HUES48 (cell line): ENCODE measurements at regions not wholly inside any gene's neighbourhood (a gene's known extent, or its start where the extent isn't known, plus 50 kb on each side); places are given as distances from the start of the nearest gene placed in this dataset.

ENCODE experiments used
- H3K27ac ChIP-seq: one replicate; pipeline ENCODE4 v1.7.0; 2013; ENCODE audit warnings: low read depth, low read length, inconsistent platforms
- H3K27me3 ChIP-seq: 2 replicates; pipeline ENCODE4 v1.6.1; 2013; ENCODE audit warnings: mild to moderate bottlenecking, low read length; ENCODE audit not compliant: control insufficient read depth, insufficient read depth
- H3K36me3 ChIP-seq: 2 replicates; pipeline ENCODE4 v1.6.1; 2013; ENCODE audit warnings: low read length; ENCODE audit not compliant: control insufficient read depth, insufficient read depth
- H3K4me1 ChIP-seq: 2 replicates; pipeline ENCODE4 v1.6.1; 2013; ENCODE audit warnings: mild to moderate bottlenecking, low read length; ENCODE audit not compliant: control insufficient read depth, insufficient read depth
- H3K4me3 ChIP-seq: 2 replicates; pipeline ENCODE4 v1.5.1; 2013; ENCODE audit warnings: mild to moderate bottlenecking, low read depth, low read length
- H3K9ac ChIP-seq: 2 replicates; pipeline ENCODE4 v1.6.1; 2013; ENCODE audit warnings: mild to moderate bottlenecking, low read depth, low read length, moderate library complexity
- H3K9me3 ChIP-seq: 2 replicates; pipeline ENCODE4 v1.6.1; 2013; ENCODE audit warnings: low read length; ENCODE audit not compliant: control insufficient read depth, insufficient read depth

GRCh38 chr1:238833919-238834318 is 552.4 kb upstream of the CHRM3 start:
- Histone ChIP-seq H3K9me3 (peaks cover 43% of the 10 kb centered on the region), H3K27me3 (no peaks in the 10 kb centered on the region), H3K36me3 (no peaks in the 10 kb centered on the region), H3K4me1 (no peaks in the 10 kb centered on the region), H3K27ac (no peak overlapping the region), H3K4me3 (no peak overlapping the region), H3K9ac (no peak overlapping the region)

- no peaks in the 10 kb centered on the region for H3K4me1 ChIP-seq
- H3K36me3 ChIP-seq: no peaks in the 10 kb centered on the region
- H3K9me3 ChIP-seq: peaks cover 43% of the 10 kb centered on the region
- no peak overlapping the region for H3K9ac ChIP-seq
- H3K27me3 ChIP-seq: no peaks in the 10 kb centered on the region
- H3K4me3 ChIP-seq: no peak overlapping the region
- H3K27ac ChIP-seq: no peak overlapping the region
These were observed 554.3 kb upstream of the CHRM3 start for GRCh38 chr1:238832106-238832505.

GRCh38 chr1:238830036-238830611 is 556.2 kb upstream of the CHRM3 start:
- Histone ChIP-seq H3K9ac (no peak overlapping the region), H3K27ac (no peak overlapping the region), H3K27me3 (no peaks in the 10 kb centered on the region), H3K36me3 (no peaks in the 10 kb centered on the region), H3K9me3 (peaks cover 43% of the 10 kb centered on the region), H3K4me1 (no peaks in the 10 kb centered on the region), H3K4me3 (no peak overlapping the region)

- Histone ChIP-seq H3K4me3 (no peak overlapping the region), H3K9ac (no peak overlapping the region), H3K9me3 (peaks cover 29% of the 10 kb centered on the region), H3K4me1 (no peaks in the 10 kb centered on the region), H3K27ac (no peak overlapping the region), H3K36me3 (no peaks in the 10 kb centered on the region), H3K27me3 (no peaks in the 10 kb centered on the region)
These were observed 559.5 kb upstream of the CHRM3 start for GRCh38 chr1:238826891-238827290.

- Histone ChIP-seq H3K9me3 (no peaks in the 10 kb centered on the region), H3K9ac (no peak overlapping the region)
These were observed 563.0 kb upstream of the CHRM3 start for GRCh38 chr1:238823416-238823815.

GRCh38 chr1:238811211-238811879 is 575.0 kb upstream of the CHRM3 start:
- H3K36me3 ChIP-seq: no peaks in the 10 kb centered on the region
- H3K4me1 ChIP-seq: no peaks in the 10 kb centered on the region
- 0 out of 2 replicates have a peak, but pooled peaks cover 2% of the 10 kb centered on the region for H3K9me3 ChIP-seq
- H3K9ac ChIP-seq: no peak overlapping the region
- no peak overlapping the region for H3K27ac ChIP-seq
- H3K4me3 ChIP-seq: no peak overlapping the region
- H3K27me3 ChIP-seq: no peaks in the 10 kb centered on the region

More at GRCh38 chr1:238823416-238823815, 563.0 kb upstream of the CHRM3 start:
- Histone ChIP-seq H3K4me1 (no peaks in the 10 kb centered on the region), H3K36me3 (no peaks in the 10 kb centered on the region), H3K27me3 (no peaks in the 10 kb centered on the region), H3K27ac (no peak overlapping the region), H3K4me3 (no peak overlapping the region)

GRCh38 chr1:238790882-238791281 is 595.5 kb upstream of the CHRM3 start:
- no peaks in the 10 kb centered on the region for H3K36me3 ChIP-seq
- no peak overlapping the region for H3K9ac ChIP-seq
- no peaks in the 10 kb centered on the region for H3K4me1 ChIP-seq
- no peaks in the 10 kb centered on the region for H3K9me3 ChIP-seq
- H3K4me3 ChIP-seq: no peak overlapping the region
- no peak overlapping the region for H3K27ac ChIP-seq
- H3K27me3 ChIP-seq: no peaks in the 10 kb centered on the region

- Histone ChIP-seq H3K9me3 (no peaks in the 10 kb centered on the region), H3K27me3 (no peaks in the 10 kb centered on the region), H3K4me3 (no peak overlapping the region), H3K9ac (no peak overlapping the region), H3K4me1 (no peaks in the 10 kb centered on the region), H3K36me3 (no peaks in the 10 kb centered on the region), H3K27ac (no peak overlapping the region)
These were observed 596.3 kb upstream of the CHRM3 start for GRCh38 chr1:238789916-238790667.

GRCh38 chr1:238787471-238787870 is 598.9 kb upstream of the CHRM3 start:
- H3K4me3 ChIP-seq: no peak overlapping the region
- no peaks in the 10 kb centered on the region for H3K36me3 ChIP-seq
- H3K9ac ChIP-seq: no peak overlapping the region
- H3K27ac ChIP-seq: no peak overlapping the region
- no peaks in the 10 kb centered on the region for H3K27me3 ChIP-seq
- no peaks in the 10 kb centered on the region for H3K9me3 ChIP-seq
- no peaks in the 10 kb centered on the region for H3K4me1 ChIP-seq

GRCh38 chr1:238783633-238784032 is 602.7 kb upstream of the CHRM3 start:
- H3K9me3 ChIP-seq: no peaks in the 10 kb centered on the region
- H3K4me1 ChIP-seq: no peaks in the 10 kb centered on the region
- no peaks in the 10 kb centered on the region for H3K27me3 ChIP-seq
- no peaks in the 10 kb centered on the region for H3K36me3 ChIP-seq
- no peak overlapping the region for H3K9ac ChIP-seq
- no peak overlapping the region for H3K27ac ChIP-seq
- no peak overlapping the region for H3K4me3 ChIP-seq

- Histone ChIP-seq H3K4me1 (no peaks in the 10 kb centered on the region), H3K9ac (no peak overlapping the region), H3K27me3 (no peaks in the 10 kb centered on the region), H3K36me3 (no peaks in the 10 kb centered on the region), H3K4me3 (no peak overlapping the region), H3K9me3 (no peaks in the 10 kb centered on the region), H3K27ac (no peak overlapping the region)
These were observed 606.7 kb upstream of the CHRM3 start for GRCh38 chr1:238779716-238780115.
